Esophagus muscularis mucosa (tissue), 4 donors: ENCODE measurements at regions not wholly inside any gene's neighbourhood (a gene's known extent, or its start where the extent isn't known, plus 50 kb on each side); places are given as distances from the start of the nearest gene placed in this dataset.

ENCODE experiments used
- EP300 ChIP-seq: sonication (generic); formaldehyde crosslinking; IDR thresholded peaks from one replicate; pipeline ENCODE4 v1.6.1; 2017; ENCODE audit warnings: antibody characterized with exemption
- POLR2A ChIP-seq: fragments of 450-650 bp; IDR thresholded peaks from one replicate; pipeline ENCODE4 v1.6.1; 2017; ENCODE audit warnings: antibody characterized with exemption, moderate library complexity, mild to moderate bottlenecking, low read depth
- POLR2AphosphoS5 ChIP-seq, 2 donors: sonication (generic); formaldehyde crosslinking; IDR thresholded peaks; one replicate each; pipeline ENCODE4 v1.6.1; 2017; ENCODE audit warnings: antibody characterized with exemption in 2 of 2
- TF ChIP-seq, protein P1 (sequence below), 3 experiments: fragments of 200-600 bp in 2 of 3; fragments of 450-650 bp in 1 of 3; sonication (generic) in 2 of 3; IDR thresholded peaks; one replicate each; pipeline ENCODE4 v1.5.1; 2017 to 2019; ENCODE audit warnings: antibody characterized with exemption in 3 of 3, mild to moderate bottlenecking in 2 of 3, moderate library complexity in 1 of 3

DNA sequence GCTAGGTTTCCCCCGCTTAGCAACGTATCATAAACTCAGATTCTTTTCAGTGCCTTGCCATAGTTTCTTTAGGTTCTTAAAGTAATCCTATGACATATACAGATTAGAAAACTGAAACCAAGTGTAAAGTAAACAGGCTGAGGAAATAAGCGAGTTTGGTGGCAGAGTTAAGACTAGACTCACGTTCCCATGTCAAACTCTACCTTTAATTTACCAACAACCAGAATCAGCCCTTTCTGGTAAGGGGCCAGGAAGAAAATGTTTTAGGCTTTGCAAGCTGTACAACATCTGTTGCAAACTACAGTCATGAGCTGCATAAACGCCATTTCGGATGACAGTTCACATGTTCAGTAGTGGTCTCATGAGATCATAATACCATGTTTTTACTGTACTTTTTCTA lies 128.0 kb upstream of the PRICKLE2 start:
- no peak for TF ChIP-seq POLR2A
- TF ChIP-seq, protein P1, sequence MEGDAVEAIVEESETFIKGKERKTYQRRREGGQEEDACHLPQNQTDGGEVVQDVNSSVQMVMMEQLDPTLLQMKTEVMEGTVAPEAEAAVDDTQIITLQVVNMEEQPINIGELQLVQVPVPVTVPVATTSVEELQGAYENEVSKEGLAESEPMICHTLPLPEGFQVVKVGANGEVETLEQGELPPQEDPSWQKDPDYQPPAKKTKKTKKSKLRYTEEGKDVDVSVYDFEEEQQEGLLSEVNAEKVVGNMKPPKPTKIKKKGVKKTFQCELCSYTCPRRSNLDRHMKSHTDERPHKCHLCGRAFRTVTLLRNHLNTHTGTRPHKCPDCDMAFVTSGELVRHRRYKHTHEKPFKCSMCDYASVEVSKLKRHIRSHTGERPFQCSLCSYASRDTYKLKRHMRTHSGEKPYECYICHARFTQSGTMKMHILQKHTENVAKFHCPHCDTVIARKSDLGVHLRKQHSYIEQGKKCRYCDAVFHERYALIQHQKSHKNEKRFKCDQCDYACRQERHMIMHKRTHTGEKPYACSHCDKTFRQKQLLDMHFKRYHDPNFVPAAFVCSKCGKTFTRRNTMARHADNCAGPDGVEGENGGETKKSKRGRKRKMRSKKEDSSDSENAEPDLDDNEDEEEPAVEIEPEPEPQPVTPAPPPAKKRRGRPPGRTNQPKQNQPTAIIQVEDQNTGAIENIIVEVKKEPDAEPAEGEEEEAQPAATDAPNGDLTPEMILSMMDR (IDR thresholded peaks at IDR 0.05) = no peak
- TF ChIP-seq POLR2AphosphoS5 (IDR thresholded peaks at IDR 0.05) = no peak
- TF ChIP-seq EP300 = no peak
